GM23338 (cell line): ENCODE measurements at regions not wholly inside any gene's neighbourhood (a gene's known extent, or its start where the extent isn't known, plus 50 kb on each side); places are given as distances from the start of the nearest gene placed in this dataset.

Source experiments
- ATAC-seq: fragments of 200-7000 bp; cut with Tn5 transposase; 3 replicates; pipeline ENCODE4 v1.9.1; 2020
- DNase-seq: peaks from one replicate; pipeline ENCODE4 v3.0.0-alpha.2; 2015; ENCODE audit warnings: low spot score
- H2AFZ ChIP-seq: fragments of 200-600 bp; sonication (generic); 2 replicates; pipeline ENCODE4 v1.8.0; 2016; ENCODE audit warnings: antibody characterized with exemption, mild to moderate bottlenecking, moderate library complexity
- H3F3A ChIP-seq: fragments of 200-600 bp; sonication (generic); replicated peaks from 2 replicates; pipeline ENCODE4 v1.8.0; 2017; ENCODE audit warnings: antibody characterized with exemption, mixed run types, low read depth
- H3K27ac ChIP-seq: fragments of 200-600 bp; sonication (generic); 2 replicates; pipeline ENCODE4 v1.6.1; 2016; ENCODE audit warnings: low read depth
- H3K27me3 ChIP-seq: fragments of 200-600 bp; sonication (generic); 2 replicates; pipeline ENCODE4 v1.8.0; 2016; ENCODE audit warnings: mild to moderate bottlenecking, mixed run types, moderate library complexity; ENCODE audit not compliant: insufficient read depth
- H3K36me3 ChIP-seq: fragments of 200-600 bp; sonication (generic); 2 replicates; pipeline ENCODE4 v1.8.0; 2016; ENCODE audit warnings: mild to moderate bottlenecking; ENCODE audit not compliant: insufficient read depth
- H3K4me1 ChIP-seq: fragments of 200-600 bp; sonication (generic); 2 replicates; pipeline ENCODE4 v1.8.0; 2016; ENCODE audit warnings: mild to moderate bottlenecking, moderate library complexity; ENCODE audit not compliant: insufficient read depth
- H3K4me2 ChIP-seq: fragments of 200-600 bp; sonication (generic); 2 replicates; pipeline ENCODE4 v1.7.1; 2017; ENCODE audit warnings: mixed run types
- H3K4me3 ChIP-seq: fragments of 200-600 bp; sonication (generic); 2 replicates; pipeline ENCODE4 v1.6.1; 2016; ENCODE audit warnings: mixed run types
- H3K79me2 ChIP-seq: fragments of 200-600 bp; sonication (generic); replicated peaks from 2 replicates; pipeline ENCODE4 v1.8.0; 2017; ENCODE audit warnings: mild to moderate bottlenecking; ENCODE audit not compliant: insufficient read depth
- H3K9me2 ChIP-seq: fragments of 200-600 bp; sonication (generic); 2 replicates; pipeline ENCODE4 v1.8.0; 2017; ENCODE audit not compliant: insufficient read depth
- H4K20me1 ChIP-seq: fragments of 200-600 bp; sonication (generic); replicated peaks from 2 replicates; pipeline ENCODE4 v1.8.0; 2017; ENCODE audit warnings: mild to moderate bottlenecking; ENCODE audit not compliant: insufficient read depth
- H3K27ac Mint-ChIP-seq: 2 replicates; pipeline ENCODE4 v1.8.0; 2020; ENCODE audit warnings: inconsistent platforms, mild to moderate bottlenecking, moderate library complexity, mixed read lengths
- H3K27me3 Mint-ChIP-seq: 3 replicates; pipeline ENCODE4 v1.8.0; 2022; ENCODE audit warnings: low read depth, mild to moderate bottlenecking, moderate library complexity, mixed read lengths, inconsistent platforms; ENCODE audit not compliant: insufficient read depth, poor library complexity
- H3K36me3 Mint-ChIP-seq: 3 replicates; pipeline ENCODE4 v1.8.0; 2021; ENCODE audit warnings: low read depth, mild to moderate bottlenecking, inconsistent platforms, moderate library complexity, mixed read lengths
- H3K4me1 Mint-ChIP-seq: 3 replicates; pipeline ENCODE4 v1.8.0; 2020; ENCODE audit warnings: mild to moderate bottlenecking, inconsistent platforms, mixed read lengths
- H3K4me3 Mint-ChIP-seq: 3 replicates; pipeline ENCODE4 v1.8.0; 2021; ENCODE audit warnings: moderate library complexity, mild to moderate bottlenecking, inconsistent platforms, mixed read lengths
- H3K9me3 Mint-ChIP-seq: 3 replicates; pipeline ENCODE4 v1.8.0; 2020; ENCODE audit warnings: moderate library complexity, mild to moderate bottlenecking, inconsistent platforms, mixed read lengths
- EZH2 ChIP-seq: fragments of 200-600 bp; sonication (generic); IDR thresholded peaks from one replicate; pipeline ENCODE4 v1.8.0; 2017; ENCODE audit warnings: antibody characterized with exemption, mild to moderate bottlenecking, low read depth; ENCODE audit not compliant: unreplicated experiment
- JUNB ChIP-seq: IDR thresholded peaks from one replicate; pipeline ENCODE4 v1.6.1; 2016; ENCODE audit warnings: antibody characterized with exemption; ENCODE audit not compliant: unreplicated experiment
- POLR2AphosphoS5 ChIP-seq: IDR thresholded peaks from 2 replicates; pipeline ENCODE4 v1.6.1; 2016; ENCODE audit warnings: antibody characterized with exemption, low read depth
- STAT1 ChIP-seq: IDR thresholded peaks from one replicate; pipeline ENCODE4 v1.6.1; 2016; ENCODE audit warnings: antibody characterized with exemption; ENCODE audit not compliant: unreplicated experiment
- ZNF114 ChIP-seq: fragments of 250-450 bp; sonication (Bioruptor Pico); IDR thresholded peaks from 2 replicates; pipeline ENCODE4 v1.5.0; 2020; ENCODE audit warnings: mild to moderate bottlenecking, moderate library complexity
- ZNF331 ChIP-seq: fragments of 250-450 bp; sonication (Bioruptor Pico); IDR thresholded peaks from 2 replicates; pipeline ENCODE4 v1.5.0; 2020; ENCODE audit warnings: low read depth, mild to moderate bottlenecking, moderate library complexity
- TF ChIP-seq, protein P1 (sequence below): fragments of 250-450 bp; sonication (Bioruptor Pico); IDR thresholded peaks from 2 replicates; pipeline ENCODE4 v1.5.0; 2020; ENCODE audit warnings: mild to moderate bottlenecking, moderate library complexity
- TF ChIP-seq, protein P2 (sequence below): IDR thresholded peaks from 2 replicates; pipeline ENCODE4 v1.6.1; 2016; ENCODE audit warnings: antibody characterized with exemption

GRCh38 chr9:109723781-109724180 lies 56.2 kb upstream of the PALM2AKAP2 start (continued):
- TF ChIP-seq, protein P1, sequence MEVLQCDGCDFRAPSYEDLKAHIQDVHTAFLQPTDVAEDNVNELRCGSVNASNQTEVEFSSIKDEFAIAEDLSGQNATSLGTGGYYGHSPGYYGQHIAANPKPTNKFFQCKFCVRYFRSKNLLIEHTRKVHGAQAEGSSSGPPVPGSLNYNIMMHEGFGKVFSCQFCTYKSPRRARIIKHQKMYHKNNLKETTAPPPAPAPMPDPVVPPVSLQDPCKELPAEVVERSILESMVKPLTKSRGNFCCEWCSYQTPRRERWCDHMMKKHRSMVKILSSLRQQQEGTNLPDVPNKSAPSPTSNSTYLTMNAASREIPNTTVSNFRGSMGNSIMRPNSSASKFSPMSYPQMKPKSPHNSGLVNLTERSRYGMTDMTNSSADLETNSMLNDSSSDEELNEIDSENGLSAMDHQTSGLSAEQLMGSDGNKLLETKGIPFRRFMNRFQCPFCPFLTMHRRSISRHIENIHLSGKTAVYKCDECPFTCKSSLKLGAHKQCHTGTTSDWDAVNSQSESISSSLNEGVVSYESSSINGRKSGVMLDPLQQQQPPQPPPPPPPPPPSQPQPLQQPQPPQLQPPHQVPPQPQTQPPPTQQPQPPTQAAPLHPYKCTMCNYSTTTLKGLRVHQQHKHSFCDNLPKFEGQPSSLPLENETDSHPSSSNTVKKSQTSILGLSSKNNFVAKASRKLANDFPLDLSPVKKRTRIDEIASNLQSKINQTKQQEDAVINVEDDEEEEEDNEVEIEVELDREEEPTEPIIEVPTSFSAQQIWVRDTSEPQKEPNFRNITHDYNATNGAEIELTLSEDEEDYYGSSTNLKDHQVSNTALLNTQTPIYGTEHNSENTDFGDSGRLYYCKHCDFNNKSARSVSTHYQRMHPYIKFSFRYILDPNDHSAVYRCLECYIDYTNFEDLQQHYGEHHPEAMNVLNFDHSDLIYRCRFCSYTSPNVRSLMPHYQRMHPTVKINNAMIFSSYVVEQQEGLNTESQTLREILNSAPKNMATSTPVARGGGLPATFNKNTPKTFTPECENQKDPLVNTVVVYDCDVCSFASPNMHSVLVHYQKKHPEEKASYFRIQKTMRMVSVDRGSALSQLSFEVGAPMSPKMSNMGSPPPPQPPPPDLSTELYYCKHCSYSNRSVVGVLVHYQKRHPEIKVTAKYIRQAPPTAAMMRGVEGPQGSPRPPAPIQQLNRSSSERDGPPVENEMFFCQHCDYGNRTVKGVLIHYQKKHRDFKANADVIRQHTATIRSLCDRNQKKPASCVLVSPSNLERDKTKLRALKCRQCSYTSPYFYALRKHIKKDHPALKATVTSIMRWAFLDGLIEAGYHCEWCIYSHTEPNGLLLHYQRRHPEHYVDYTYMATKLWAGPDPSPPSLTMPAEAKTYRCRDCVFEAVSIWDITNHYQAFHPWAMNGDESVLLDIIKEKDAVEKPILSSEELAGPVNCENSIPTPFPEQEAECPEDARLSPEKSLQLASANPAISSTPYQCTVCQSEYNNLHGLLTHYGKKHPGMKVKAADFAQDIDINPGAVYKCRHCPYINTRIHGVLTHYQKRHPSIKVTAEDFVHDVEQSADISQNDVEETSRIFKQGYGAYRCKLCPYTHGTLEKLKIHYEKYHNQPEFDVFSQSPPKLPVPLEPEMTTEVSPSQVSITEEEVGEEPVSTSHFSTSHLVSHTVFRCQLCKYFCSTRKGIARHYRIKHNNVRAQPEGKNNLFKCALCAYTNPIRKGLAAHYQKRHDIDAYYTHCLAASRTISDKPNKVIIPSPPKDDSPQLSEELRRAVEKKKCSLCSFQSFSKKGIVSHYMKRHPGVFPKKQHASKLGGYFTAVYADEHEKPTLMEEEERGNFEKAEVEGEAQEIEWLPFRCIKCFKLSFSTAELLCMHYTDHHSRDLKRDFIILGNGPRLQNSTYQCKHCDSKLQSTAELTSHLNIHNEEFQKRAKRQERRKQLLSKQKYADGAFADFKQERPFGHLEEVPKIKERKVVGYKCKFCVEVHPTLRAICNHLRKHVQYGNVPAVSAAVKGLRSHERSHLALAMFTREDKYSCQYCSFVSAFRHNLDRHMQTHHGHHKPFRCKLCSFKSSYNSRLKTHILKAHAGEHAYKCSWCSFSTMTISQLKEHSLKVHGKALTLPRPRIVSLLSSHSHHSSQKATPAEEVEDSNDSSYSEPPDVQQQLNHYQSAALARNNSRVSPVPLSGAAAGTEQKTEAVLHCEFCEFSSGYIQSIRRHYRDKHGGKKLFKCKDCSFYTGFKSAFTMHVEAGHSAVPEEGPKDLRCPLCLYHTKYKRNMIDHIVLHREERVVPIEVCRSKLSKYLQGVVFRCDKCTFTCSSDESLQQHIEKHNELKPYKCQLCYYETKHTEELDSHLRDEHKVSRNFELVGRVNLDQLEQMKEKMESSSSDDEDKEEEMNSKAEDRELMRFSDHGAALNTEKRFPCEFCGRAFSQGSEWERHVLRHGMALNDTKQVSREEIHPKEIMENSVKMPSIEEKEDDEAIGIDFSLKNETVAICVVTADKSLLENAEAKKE (CRISPR knock-in tag), result no peak
- TF ChIP-seq POLR2AphosphoS5, result no peak

DNA sequence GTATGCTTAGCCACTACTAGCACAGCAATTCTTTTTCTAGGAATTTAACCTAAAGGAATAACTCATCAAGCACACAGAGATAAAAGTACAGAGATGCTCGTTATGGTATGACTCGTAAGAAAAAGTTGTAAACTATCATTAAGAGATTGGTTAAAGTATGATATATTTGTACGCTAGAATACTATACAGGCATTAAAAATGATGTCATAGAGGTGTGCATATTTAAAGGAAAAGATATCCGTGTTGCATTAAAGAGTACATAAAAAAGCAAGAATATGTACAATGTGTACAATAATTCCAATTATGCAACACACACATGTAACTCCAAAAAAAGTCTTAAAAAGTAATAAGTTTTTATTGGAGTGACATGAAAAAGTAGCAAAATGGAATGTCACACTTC lies 54.5 kb upstream of the PALM2AKAP2 start:
- Histone ChIP-seq H3K4me1 (peaks cover 1% of the 10 kb centered on the region; the same call in 1 of the 2 replicates), H3K4me3 (no peak overlapping the region), H3K36me3 (no peaks in the 10 kb centered on the region), H3K27me3 (no peaks in the 10 kb centered on the region), H3K27ac (no peak overlapping the region), H4K20me1 (no peaks in the 10 kb centered on the region), H3K4me2 (no peak overlapping the region), H3K9me2 (no peaks in the 10 kb centered on the region), H2AFZ (no peak overlapping the region), H3K79me2 (no peaks in the 10 kb centered on the region), H3F3A (no peaks in the 10 kb centered on the region)
- DNase-seq (no peak), ATAC-seq (no peak)
- H3K27ac Mint-ChIP-seq, result no peak overlapping the region
- H3K36me3 Mint-ChIP-seq, result no peaks in the 10 kb centered on the region
- H3K9me3 Mint-ChIP-seq, result no peaks in the 10 kb centered on the region
- H3K4me3 Mint-ChIP-seq, result no peak overlapping the region
- H3K27me3 Mint-ChIP-seq, result peaks cover 2% of the 10 kb centered on the region
- H3K4me1 Mint-ChIP-seq, result peaks cover 2% of the 10 kb centered on the region; the same call in 2 of the 3 replicates
- TF ChIP-seq, protein P1 (CRISPR knock-in tag), result no peak
- TF ChIP-seq, protein P2, sequence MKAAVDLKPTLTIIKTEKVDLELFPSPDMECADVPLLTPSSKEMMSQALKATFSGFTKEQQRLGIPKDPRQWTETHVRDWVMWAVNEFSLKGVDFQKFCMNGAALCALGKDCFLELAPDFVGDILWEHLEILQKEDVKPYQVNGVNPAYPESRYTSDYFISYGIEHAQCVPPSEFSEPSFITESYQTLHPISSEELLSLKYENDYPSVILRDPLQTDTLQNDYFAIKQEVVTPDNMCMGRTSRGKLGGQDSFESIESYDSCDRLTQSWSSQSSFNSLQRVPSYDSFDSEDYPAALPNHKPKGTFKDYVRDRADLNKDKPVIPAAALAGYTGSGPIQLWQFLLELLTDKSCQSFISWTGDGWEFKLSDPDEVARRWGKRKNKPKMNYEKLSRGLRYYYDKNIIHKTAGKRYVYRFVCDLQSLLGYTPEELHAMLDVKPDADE, result no peak
- TF ChIP-seq POLR2AphosphoS5 (no peak), ZNF114 (CRISPR knock-in tag) (no peak), EZH2 (no peak), ZNF331 (no peak), JUNB (no peak), STAT1 (no peak)
